Choroid plexus epithelial cell (primary cell): ENCODE measurements at regions not wholly inside any gene's neighbourhood (a gene's known extent, or its start where the extent isn't known, plus 50 kb on each side); places are given as distances from the start of the nearest gene placed in this dataset.

ENCODE experiments used
- DNase-seq: peaks from one replicate; pipeline ENCODE4 v3.0.0-alpha.2; 2010; ENCODE audit warnings: low read depth
- H3K4me3 ChIP-seq: 2 replicates; pipeline ENCODE4 v1.5.1; 2011; ENCODE audit warnings: low read depth, mild to moderate bottlenecking, control low read depth, low read length, moderate library complexity
- CTCF ChIP-seq: conservative IDR thresholded peaks from 2 replicates; pipeline ENCODE4 v1.5.1; 2011; ENCODE audit warnings: low read depth, mild to moderate bottlenecking, control low read depth, inconsistent platforms, low read length, moderate library complexity

GRCh38 chr13:42715909-42716308, 65.5 kb upstream of the FAM216B start:
- no peak overlapping the region for H3K4me3 ChIP-seq
- DNase-seq, result no peak
- no peak for TF ChIP-seq CTCF

DNA sequence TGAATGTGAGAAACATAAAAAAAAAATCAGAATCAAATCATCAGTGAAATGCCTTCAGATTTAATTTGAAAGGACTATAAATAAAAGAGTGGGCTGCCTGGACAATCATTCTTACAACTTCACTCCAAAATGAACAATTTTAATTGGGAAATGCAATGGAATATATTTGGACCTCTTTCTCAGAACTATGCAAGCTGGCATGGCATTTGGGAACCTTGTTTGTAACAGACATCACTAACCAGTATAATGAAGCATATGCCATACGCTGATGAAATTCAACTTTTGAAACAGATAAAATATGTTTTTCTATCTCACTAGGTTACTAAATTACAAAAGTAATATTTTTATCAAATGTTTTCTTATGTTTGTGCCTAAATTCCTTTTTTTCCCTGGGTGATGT, 64.2 kb upstream of the FAM216B start:
- H3K4me3 ChIP-seq, result no peak overlapping the region
- DNase-seq, result no peak
- no peak for TF ChIP-seq CTCF

DNA sequence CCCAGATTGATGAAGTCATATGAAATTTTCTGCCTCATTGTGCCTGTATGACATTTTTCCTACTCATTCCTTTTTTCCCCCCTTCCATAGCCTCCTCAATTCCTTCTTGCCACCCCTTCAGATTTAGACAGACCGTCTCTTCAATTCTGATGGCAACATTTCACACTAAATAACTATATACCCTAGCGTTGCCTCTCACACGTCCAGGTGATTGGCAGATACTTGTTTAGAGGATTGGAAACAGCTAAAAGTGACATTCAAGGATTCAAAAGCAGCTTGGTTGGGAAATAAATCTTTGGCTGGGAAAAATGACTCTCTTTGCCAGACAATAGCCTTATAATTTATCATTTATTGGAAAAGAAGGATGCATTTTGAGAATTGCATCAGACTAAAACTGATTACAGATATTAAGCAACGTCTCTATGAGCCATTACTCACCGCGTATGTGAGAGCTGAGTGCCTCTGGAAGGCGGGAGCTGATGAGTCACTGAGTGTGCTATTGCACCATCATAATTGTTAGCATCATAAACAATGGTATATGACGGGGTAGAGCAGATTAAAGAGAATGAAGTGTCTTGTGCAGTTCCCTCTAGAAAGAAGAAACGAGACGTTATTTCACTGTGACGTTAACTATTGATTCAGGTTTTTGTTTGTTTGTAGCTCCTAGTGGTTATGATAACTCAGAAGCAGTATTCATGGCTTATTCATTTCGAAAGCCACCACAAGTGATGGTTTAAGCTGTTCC, 61.1 kb upstream of the FAM216B start:
- peak; percentile 99 for DNase-seq
- H3K4me3 ChIP-seq, result peak overlapping the region; percentile 3
- no peak for TF ChIP-seq CTCF

DNA sequence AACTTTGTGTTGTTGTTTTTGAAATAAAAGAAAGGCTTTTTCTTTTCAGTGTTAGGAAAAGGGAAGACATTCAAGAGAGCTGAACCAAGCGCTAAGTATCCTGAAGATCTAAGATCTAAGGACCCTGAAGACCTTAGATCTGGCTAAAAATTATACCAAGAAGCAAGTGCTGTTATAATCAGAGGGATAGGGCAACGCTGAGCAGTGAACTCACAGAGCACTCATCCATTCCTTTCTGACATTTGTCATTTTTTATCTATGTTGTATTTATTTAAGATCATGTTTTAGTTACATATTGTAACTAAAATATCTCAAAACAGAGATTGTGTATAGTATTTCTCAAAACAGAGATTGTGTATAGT, 60.5 kb upstream of the FAM216B start:
- H3K4me3 ChIP-seq, result peak overlapping the region; percentile 3
- DNase-seq, result no peak
- no peak for TF ChIP-seq CTCF

- no peak for TF ChIP-seq CTCF
- H3K4me3 ChIP-seq, result no peak overlapping the region
- no peak for DNase-seq
These were observed 58.4 kb upstream of the FAM216B start for GRCh38 chr13:42722883-42723539.

GRCh38 chr13:42728507-42729180, 52.7 kb upstream of the FAM216B start:
- H3K4me3 ChIP-seq, result no peak overlapping the region
- DNase-seq, result peak; percentile 92

More at GRCh38 chr13:42728507-42729180, 52.7 kb upstream of the FAM216B start:
- no peak for TF ChIP-seq CTCF
